OCI-LY1 (cell line): ENCODE measurements at regions not wholly inside any gene's neighbourhood (a gene's known extent, or its start where the extent isn't known, plus 50 kb on each side); places are given as distances from the start of the nearest gene placed in this dataset.

Experiments
- H2AFZ ChIP-seq: fragments of 200-600 bp; sonication (generic), shearing (Covaris generic); 2 replicates; pipeline ENCODE4 v1.6.0; 2014; ENCODE audit warnings: antibody characterized with exemption, mild to moderate bottlenecking, low read length
- H3F3A ChIP-seq: fragments of 200-600 bp; sonication (generic), shearing (Covaris generic); 2 replicates; pipeline ENCODE4 v1.6.0; 2014; ENCODE audit warnings: mild to moderate bottlenecking, antibody characterized with exemption, low read length, moderate library complexity; ENCODE audit not compliant: insufficient read depth
- H3K27ac ChIP-seq: fragments of 200-600 bp; sonication (generic); 2 replicates; pipeline ENCODE4 v1.5.1; 2014; ENCODE audit warnings: low read length, mixed run types, mild to moderate bottlenecking, low read depth; ENCODE audit not compliant: poor library complexity, severe bottlenecking
- H3K27me3 ChIP-seq: fragments of 200-600 bp; sonication (generic); 2 replicates; pipeline ENCODE4 v1.6.0; 2014; ENCODE audit warnings: antibody characterized with exemption, mild to moderate bottlenecking, low read length, moderate library complexity; ENCODE audit not compliant: insufficient read depth
- H3K36me3 ChIP-seq: fragments of 200-600 bp; sonication (generic); 2 replicates; pipeline ENCODE4 v1.6.1; 2014; ENCODE audit warnings: mild to moderate bottlenecking, antibody characterized with exemption, low read length, moderate library complexity, mixed read lengths; ENCODE audit not compliant: insufficient read depth
- H3K4me1 ChIP-seq: fragments of 200-600 bp; sonication (generic); 2 replicates; pipeline ENCODE4 v1.5.1; 2014; ENCODE audit warnings: mild to moderate bottlenecking, low read length, moderate library complexity; ENCODE audit not compliant: insufficient read depth, severe bottlenecking
- H3K4me2 ChIP-seq: fragments of 200-600 bp; sonication (generic), shearing (Covaris generic); 2 replicates; pipeline ENCODE4 v1.6.1; 2014; ENCODE audit warnings: low read length
- H3K4me3 ChIP-seq: fragments of 200-600 bp; sonication (generic); 2 replicates; pipeline ENCODE4 v1.5.1; 2014; ENCODE audit warnings: low read length, low read depth, mild to moderate bottlenecking, mixed read lengths; ENCODE audit not compliant: poor library complexity, severe bottlenecking
- H3K79me2 ChIP-seq: fragments of 200-600 bp; shearing (Covaris generic); 2 replicates; pipeline ENCODE4 v1.6.1; 2016; ENCODE audit warnings: mixed run types, low read length, mixed read lengths; ENCODE audit not compliant: insufficient read depth
- H3K9ac ChIP-seq: fragments of 200-600 bp; sonication (generic), shearing (Covaris generic); 2 replicates; pipeline ENCODE4 v1.6.1; 2014; ENCODE audit warnings: mild to moderate bottlenecking, low read length, mixed read lengths
- H3K9me2 ChIP-seq: fragments of 200-600 bp; sonication (generic), shearing (Covaris generic); 2 replicates; pipeline ENCODE4 v1.6.1; 2014; ENCODE audit warnings: low read depth, mild to moderate bottlenecking, low read length, mixed read lengths
- H3K9me3 ChIP-seq: fragments of 200-600 bp; shearing (Covaris generic); 2 replicates; pipeline ENCODE4 v1.6.1; 2014; ENCODE audit warnings: low read length, mixed read lengths
- H4K20me1 ChIP-seq: fragments of 200-600 bp; sonication (generic), shearing (Covaris generic); 2 replicates; pipeline ENCODE4 v1.6.0; 2016; ENCODE audit warnings: mild to moderate bottlenecking, low read length; ENCODE audit not compliant: insufficient read depth
- EZH2 ChIP-seq: fragments of 200-600 bp; sonication (generic), shearing (Covaris generic); IDR thresholded peaks from 2 replicates; pipeline ENCODE4 v1.8.0; 2017; ENCODE audit warnings: borderline replicate concordance, mixed run types, mild to moderate bottlenecking, antibody characterized with exemption, low read length, moderate library complexity, mixed read lengths
- TF ChIP-seq, protein P1 (sequence below): fragments of 200-600 bp; sonication (generic), shearing (Covaris generic); IDR thresholded peaks from 2 replicates; pipeline ENCODE4 v1.5.1; 2017; ENCODE audit warnings: mild to moderate bottlenecking, antibody characterized with exemption, low read length, moderate library complexity, mixed read lengths

DNA sequence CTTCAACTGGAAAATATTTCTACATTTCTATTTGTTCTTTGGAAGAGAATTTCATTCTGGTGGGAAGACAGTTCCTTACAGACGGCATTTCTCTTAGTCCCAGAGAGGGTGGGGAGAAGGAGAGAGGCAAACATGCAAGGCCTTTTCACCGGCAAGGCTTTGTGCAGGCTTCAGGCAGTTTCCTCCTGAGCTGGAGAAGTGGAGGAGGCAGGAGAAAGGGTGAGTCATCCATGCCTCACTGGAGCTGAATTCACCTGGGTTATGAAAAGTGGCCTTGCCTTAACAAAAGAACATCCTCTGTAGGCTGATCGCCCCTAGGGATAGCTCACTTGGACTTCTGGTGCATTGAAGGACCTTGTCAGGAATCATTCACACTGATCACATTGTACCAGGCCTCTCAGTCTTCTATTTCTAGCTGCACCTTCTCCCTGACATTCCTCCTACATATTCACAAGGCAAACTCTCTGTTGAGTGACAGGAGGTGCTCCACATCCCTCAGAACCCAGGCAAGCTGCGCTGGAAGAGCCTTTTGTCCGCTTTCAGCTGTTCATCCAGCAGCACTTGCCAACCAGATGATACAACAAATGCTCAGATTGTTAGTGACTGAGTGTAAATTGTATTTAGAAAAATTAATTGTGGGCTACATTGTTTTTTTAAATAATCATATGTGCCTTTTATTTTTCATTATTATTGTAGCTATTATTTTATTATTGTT is 796.1 kb downstream of the DCDC2C start:
- Histone ChIP-seq H3K9me3 (no peaks in the 10 kb centered on the region), H3K79me2 (no peaks in the 10 kb centered on the region), H3K4me1 (no peaks in the 10 kb centered on the region), H3F3A (no peaks in the 10 kb centered on the region), H3K27me3 (no peaks in the 10 kb centered on the region), H3K27ac (no peak overlapping the region), H3K9ac (no peak overlapping the region), H3K9me2 (no peaks in the 10 kb centered on the region), H3K36me3 (no peaks in the 10 kb centered on the region), H4K20me1 (no peaks in the 10 kb centered on the region), H2AFZ (no peak overlapping the region), H3K4me2 (no peak overlapping the region), H3K4me3 (no peak overlapping the region)
- TF ChIP-seq, protein P1, sequence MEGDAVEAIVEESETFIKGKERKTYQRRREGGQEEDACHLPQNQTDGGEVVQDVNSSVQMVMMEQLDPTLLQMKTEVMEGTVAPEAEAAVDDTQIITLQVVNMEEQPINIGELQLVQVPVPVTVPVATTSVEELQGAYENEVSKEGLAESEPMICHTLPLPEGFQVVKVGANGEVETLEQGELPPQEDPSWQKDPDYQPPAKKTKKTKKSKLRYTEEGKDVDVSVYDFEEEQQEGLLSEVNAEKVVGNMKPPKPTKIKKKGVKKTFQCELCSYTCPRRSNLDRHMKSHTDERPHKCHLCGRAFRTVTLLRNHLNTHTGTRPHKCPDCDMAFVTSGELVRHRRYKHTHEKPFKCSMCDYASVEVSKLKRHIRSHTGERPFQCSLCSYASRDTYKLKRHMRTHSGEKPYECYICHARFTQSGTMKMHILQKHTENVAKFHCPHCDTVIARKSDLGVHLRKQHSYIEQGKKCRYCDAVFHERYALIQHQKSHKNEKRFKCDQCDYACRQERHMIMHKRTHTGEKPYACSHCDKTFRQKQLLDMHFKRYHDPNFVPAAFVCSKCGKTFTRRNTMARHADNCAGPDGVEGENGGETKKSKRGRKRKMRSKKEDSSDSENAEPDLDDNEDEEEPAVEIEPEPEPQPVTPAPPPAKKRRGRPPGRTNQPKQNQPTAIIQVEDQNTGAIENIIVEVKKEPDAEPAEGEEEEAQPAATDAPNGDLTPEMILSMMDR: no peak
- no peak for TF ChIP-seq EZH2

DNA sequence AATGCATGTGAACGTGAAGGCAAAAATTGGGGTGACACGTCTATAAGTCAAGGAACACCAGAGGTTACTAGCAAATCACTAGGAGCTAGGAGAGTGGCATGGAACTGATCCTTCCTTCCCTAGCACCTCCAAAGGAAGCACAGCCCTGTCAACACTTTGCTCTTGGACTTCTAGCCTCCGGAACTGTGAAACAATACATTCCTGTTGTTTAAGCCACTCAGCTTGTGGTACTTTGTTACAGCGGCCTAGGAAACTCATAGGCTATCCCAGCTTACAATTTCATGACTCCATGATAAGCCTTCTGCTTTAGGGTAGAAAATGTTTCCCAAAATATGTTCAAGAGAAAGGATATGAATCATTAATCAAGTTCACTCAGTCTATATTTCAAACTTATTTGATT is 798.1 kb downstream of the DCDC2C start:
- TF ChIP-seq, protein P1: no peak
- TF ChIP-seq EZH2: no peak
- H3K27me3 ChIP-seq: no peaks in the 10 kb centered on the region
- H3K79me2 ChIP-seq: no peaks in the 10 kb centered on the region
- no peaks in the 10 kb centered on the region for H4K20me1 ChIP-seq
- no peak overlapping the region for H2AFZ ChIP-seq
- H3K9ac ChIP-seq: no peak overlapping the region
- no peak overlapping the region for H3K27ac ChIP-seq
- H3K4me3 ChIP-seq: no peak overlapping the region
- no peaks in the 10 kb centered on the region for H3K36me3 ChIP-seq
- H3K4me2 ChIP-seq: no peak overlapping the region
- no peaks in the 10 kb centered on the region for H3F3A ChIP-seq
- no peaks in the 10 kb centered on the region for H3K4me1 ChIP-seq
- no peaks in the 10 kb centered on the region for H3K9me2 ChIP-seq
- no peaks in the 10 kb centered on the region for H3K9me3 ChIP-seq

DNA sequence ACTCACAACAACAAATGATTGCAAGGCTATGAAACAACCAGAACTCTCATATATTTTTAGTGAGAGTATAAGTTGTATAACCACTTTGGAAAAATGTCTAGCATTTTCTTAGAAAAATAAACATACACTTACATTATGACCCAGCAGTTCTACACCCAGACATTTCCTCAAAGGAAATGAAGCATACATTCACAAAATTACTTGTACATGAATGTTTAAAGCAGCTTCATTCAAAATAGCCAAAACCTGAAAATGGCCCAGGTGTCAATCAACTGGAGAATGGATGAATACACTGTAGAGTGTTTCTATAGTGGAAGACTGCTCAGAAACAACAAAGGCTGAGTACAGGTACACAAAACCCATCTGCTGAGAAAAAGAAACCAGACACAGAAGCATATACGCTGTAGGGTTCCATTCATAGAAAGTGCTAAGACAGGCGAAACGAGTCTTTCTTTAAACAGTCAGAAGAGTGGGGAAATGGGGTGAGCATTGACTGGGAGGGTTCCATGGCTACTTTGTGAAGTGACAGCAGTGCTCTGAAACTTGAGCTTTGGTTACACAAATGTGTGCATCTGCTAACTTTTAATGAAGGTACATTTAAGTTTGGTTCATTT is 799.0 kb downstream of the DCDC2C start:
- H3K36me3 ChIP-seq: no peaks in the 10 kb centered on the region
- H4K20me1 ChIP-seq: no peaks in the 10 kb centered on the region
- H3K27ac ChIP-seq: no peak overlapping the region
- no peaks in the 10 kb centered on the region for H3K9me2 ChIP-seq
- H3K9ac ChIP-seq: no peak overlapping the region
- H3K79me2 ChIP-seq: no peaks in the 10 kb centered on the region
- no peaks in the 10 kb centered on the region for H3K4me1 ChIP-seq
- H2AFZ ChIP-seq: no peak overlapping the region
- no peaks in the 10 kb centered on the region for H3F3A ChIP-seq
- H3K4me2 ChIP-seq: no peak overlapping the region
- no peak overlapping the region for H3K4me3 ChIP-seq
- H3K9me3 ChIP-seq: no peaks in the 10 kb centered on the region
- TF ChIP-seq, protein P1: no peak
- TF ChIP-seq EZH2: no peak
- no peaks in the 10 kb centered on the region for H3K27me3 ChIP-seq
